MM.1S (cell line): ENCODE measurements at regions not wholly inside any gene's neighbourhood (a gene's known extent, or its start where the extent isn't known, plus 50 kb on each side); places are given as distances from the start of the nearest gene placed in this dataset.

Experiments used
- DNase-seq: peaks from one replicate; pipeline ENCODE4 v3.0.0-alpha.2; 2015
- H2AFZ ChIP-seq: fragments of 300-600 bp; sonication (generic); 2 replicates; pipeline ENCODE4 v1.6.0; 2016; ENCODE audit warnings: antibody characterized with exemption, low read length
- H3F3A ChIP-seq: fragments of 300-600 bp; sonication (generic); 2 replicates; pipeline ENCODE4 v1.6.1; 2016; ENCODE audit warnings: mild to moderate bottlenecking, antibody characterized with exemption, low read length, moderate library complexity, mixed read lengths; ENCODE audit not compliant: insufficient read depth
- H3K27ac ChIP-seq: fragments of 300-600 bp; sonication (generic); 2 replicates; pipeline ENCODE4 v1.5.1; 2016; ENCODE audit warnings: mild to moderate bottlenecking, low read length
- H3K27me3 ChIP-seq: fragments of 300-600 bp; sonication (generic); replicated peaks from 2 replicates; pipeline ENCODE4 v1.6.0; 2016; ENCODE audit warnings: low read length; ENCODE audit not compliant: insufficient read depth
- H3K36me3 ChIP-seq: fragments of 300-600 bp; sonication (generic); replicated peaks from 2 replicates; pipeline ENCODE4 v1.6.1; 2016; ENCODE audit warnings: mild to moderate bottlenecking, low read length, mixed read lengths; ENCODE audit not compliant: insufficient read depth
- H3K4me1 ChIP-seq: fragments of 300-600 bp; sonication (generic); 2 replicates; pipeline ENCODE4 v1.6.1; 2016; ENCODE audit warnings: low read length, mixed read lengths
- H3K4me2 ChIP-seq: fragments of 300-600 bp; sonication (generic); 2 replicates; pipeline ENCODE4 v1.6.0; 2016; ENCODE audit warnings: low read depth, low read length
- H3K4me3 ChIP-seq: fragments of 300-600 bp; sonication (generic); 2 replicates; pipeline ENCODE4 v1.5.1; 2016; ENCODE audit warnings: low read length, mixed read lengths
- H3K79me2 ChIP-seq: fragments of 300-600 bp; sonication (generic); 2 replicates; pipeline ENCODE4 v1.6.1; 2016; ENCODE audit warnings: mixed run types, low read length, mixed read lengths
- H3K9ac ChIP-seq: fragments of 300-600 bp; sonication (generic); 2 replicates; pipeline ENCODE4 v1.6.1; 2016; ENCODE audit warnings: low read length, mixed read lengths
- H3K9me2 ChIP-seq: fragments of 300-600 bp; sonication (generic); replicated peaks from 2 replicates; pipeline ENCODE4 v1.6.1; 2016; ENCODE audit warnings: mild to moderate bottlenecking, low read length, mixed read lengths; ENCODE audit not compliant: insufficient read depth
- H3K9me3 ChIP-seq: fragments of 300-600 bp; sonication (generic); replicated peaks from 2 replicates; pipeline ENCODE4 v1.6.1; 2016; ENCODE audit warnings: mild to moderate bottlenecking, low read length, mixed read lengths; ENCODE audit not compliant: insufficient read depth
- H4K20me1 ChIP-seq: fragments of 300-600 bp; sonication (generic); 2 replicates; pipeline ENCODE4 v1.6.1; 2016; ENCODE audit warnings: mild to moderate bottlenecking, low read length, moderate library complexity, mixed read lengths; ENCODE audit not compliant: insufficient read depth
- EZH2 ChIP-seq: fragments of 300-600 bp; sonication (generic); optimal IDR thresholded peaks from 2 replicates; pipeline ENCODE3; 2017; ENCODE audit warnings: low read depth, mild to moderate bottlenecking, antibody characterized with exemption, low read length, mixed read lengths
- EZH2phosphoT487 ChIP-seq: fragments of 300-600 bp; sonication (generic); IDR thresholded peaks from 2 replicates; pipeline ENCODE4 v1.6.1; 2018; ENCODE audit warnings: antibody characterized with exemption, low read length
- TF ChIP-seq, protein P1 (sequence below): fragments of 300-600 bp; sonication (generic); IDR thresholded peaks from 2 replicates; pipeline ENCODE4 v1.5.1; 2016; ENCODE audit warnings: antibody characterized with exemption, low read length, mixed read lengths

DNA sequence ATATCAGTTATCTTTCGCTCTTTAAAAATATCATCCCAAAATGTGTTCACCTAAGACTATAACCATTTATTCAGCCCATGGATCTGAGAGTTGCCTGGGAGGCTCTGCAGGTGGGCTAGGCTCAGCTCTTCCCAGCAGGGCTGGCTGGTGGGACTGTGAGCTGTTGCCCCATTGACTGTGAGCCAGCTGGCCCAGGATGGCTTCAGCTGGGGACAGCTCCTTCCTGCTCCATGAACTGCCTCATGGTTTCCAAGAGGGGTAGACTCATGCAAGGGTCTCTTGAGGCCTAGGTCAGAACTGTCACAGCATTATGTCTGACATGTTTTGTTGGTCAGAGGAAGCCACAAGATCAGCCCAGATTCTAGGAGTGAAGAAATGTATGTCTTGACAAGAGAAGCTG is 114.1 kb upstream of the E2F7 start:
- Histone ChIP-seq H3K4me3 (no peak overlapping the region), H3K27ac (no peak overlapping the region), H3K4me1 (no peaks in the 10 kb centered on the region), H3K79me2 (no peaks in the 10 kb centered on the region), H2AFZ (no peak overlapping the region), H3K36me3 (no peaks in the 10 kb centered on the region), H3K27me3 (no peaks in the 10 kb centered on the region), H3K9me2 (no peaks in the 10 kb centered on the region), H3K4me2 (no peak overlapping the region), H4K20me1 (no peaks in the 10 kb centered on the region), H3F3A (no peaks in the 10 kb centered on the region), H3K9me3 (no peaks in the 10 kb centered on the region), H3K9ac (no peak overlapping the region)
- TF ChIP-seq, protein P1, sequence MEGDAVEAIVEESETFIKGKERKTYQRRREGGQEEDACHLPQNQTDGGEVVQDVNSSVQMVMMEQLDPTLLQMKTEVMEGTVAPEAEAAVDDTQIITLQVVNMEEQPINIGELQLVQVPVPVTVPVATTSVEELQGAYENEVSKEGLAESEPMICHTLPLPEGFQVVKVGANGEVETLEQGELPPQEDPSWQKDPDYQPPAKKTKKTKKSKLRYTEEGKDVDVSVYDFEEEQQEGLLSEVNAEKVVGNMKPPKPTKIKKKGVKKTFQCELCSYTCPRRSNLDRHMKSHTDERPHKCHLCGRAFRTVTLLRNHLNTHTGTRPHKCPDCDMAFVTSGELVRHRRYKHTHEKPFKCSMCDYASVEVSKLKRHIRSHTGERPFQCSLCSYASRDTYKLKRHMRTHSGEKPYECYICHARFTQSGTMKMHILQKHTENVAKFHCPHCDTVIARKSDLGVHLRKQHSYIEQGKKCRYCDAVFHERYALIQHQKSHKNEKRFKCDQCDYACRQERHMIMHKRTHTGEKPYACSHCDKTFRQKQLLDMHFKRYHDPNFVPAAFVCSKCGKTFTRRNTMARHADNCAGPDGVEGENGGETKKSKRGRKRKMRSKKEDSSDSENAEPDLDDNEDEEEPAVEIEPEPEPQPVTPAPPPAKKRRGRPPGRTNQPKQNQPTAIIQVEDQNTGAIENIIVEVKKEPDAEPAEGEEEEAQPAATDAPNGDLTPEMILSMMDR = no peak
- TF ChIP-seq EZH2phosphoT487 (no peak), EZH2 (no peak)
- DNase-seq = no peak

DNA sequence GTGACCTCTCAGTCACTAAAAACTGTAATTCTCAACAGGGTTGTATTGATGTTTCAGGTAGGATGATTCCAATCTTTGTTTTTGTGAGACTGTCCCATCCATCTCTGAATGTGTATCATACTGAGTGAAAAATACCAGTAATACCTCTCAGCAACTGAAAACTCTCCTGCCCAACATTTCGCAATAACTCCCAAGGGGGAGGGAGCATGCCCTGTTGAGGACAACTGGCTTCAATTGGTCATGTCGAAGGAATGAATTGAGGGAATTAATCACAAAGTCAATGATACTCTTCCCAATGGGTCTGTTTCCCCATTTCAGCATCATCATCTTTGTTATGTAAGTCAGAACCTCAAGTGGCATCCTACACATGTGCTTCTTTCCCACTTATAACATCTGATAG is 102.4 kb upstream of the E2F7 start:
- H3K9me2 ChIP-seq = no peaks in the 10 kb centered on the region
- no peaks in the 10 kb centered on the region for H3K27me3 ChIP-seq
- H3F3A ChIP-seq = no peaks in the 10 kb centered on the region
- H3K9me3 ChIP-seq = no peaks in the 10 kb centered on the region
- no peak for TF ChIP-seq EZH2phosphoT487
- no peak for TF ChIP-seq EZH2
- TF ChIP-seq, protein P1 = no peak
- H3K4me3 ChIP-seq = no peak overlapping the region
- DNase-seq = no peak
- H2AFZ ChIP-seq = no peak overlapping the region
- no peak overlapping the region for H3K9ac ChIP-seq
- H3K4me1 ChIP-seq = no peaks in the 10 kb centered on the region
- H3K27ac ChIP-seq = no peak overlapping the region
- no peak overlapping the region for H3K4me2 ChIP-seq
- H3K79me2 ChIP-seq = no peaks in the 10 kb centered on the region
- H3K36me3 ChIP-seq = no peaks in the 10 kb centered on the region
- no peaks in the 10 kb centered on the region for H4K20me1 ChIP-seq

DNA sequence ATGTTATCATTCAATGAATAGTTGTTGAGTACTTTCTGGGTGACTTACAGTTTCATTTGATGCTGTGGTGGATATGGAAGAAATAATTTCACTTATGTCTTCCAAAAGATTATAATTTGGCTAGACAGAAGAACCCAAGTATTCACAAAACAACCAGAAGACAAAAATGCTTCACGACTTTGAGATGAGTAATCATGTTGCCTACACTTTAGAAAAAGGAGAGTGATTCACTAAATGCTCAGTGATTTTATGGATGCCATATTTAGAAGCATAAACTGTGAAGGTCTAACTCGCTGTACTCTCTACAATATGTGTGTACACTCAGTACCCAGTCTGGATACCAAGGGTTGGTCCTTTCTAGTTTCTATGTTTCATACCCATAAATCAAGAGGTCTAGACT is 101.3 kb upstream of the E2F7 start:
- no peak overlapping the region for H3K4me2 ChIP-seq

More for the DNA sequence above, 101.3 kb upstream of the E2F7 start:
- H3K36me3 ChIP-seq = no peaks in the 10 kb centered on the region
- TF ChIP-seq, protein P1 = no peak
- TF ChIP-seq EZH2phosphoT487 (no peak), EZH2 (no peak)
- H3K4me1 ChIP-seq = no peaks in the 10 kb centered on the region
- H2AFZ ChIP-seq = no peak overlapping the region
- H3K27me3 ChIP-seq = no peaks in the 10 kb centered on the region
- no peak overlapping the region for H3K27ac ChIP-seq
- no peaks in the 10 kb centered on the region for H3F3A ChIP-seq
- no peaks in the 10 kb centered on the region for H3K9me3 ChIP-seq
- no peaks in the 10 kb centered on the region for H3K9me2 ChIP-seq
- no peaks in the 10 kb centered on the region for H4K20me1 ChIP-seq
- DNase-seq = no peak
- H3K9ac ChIP-seq = no peak overlapping the region
- H3K79me2 ChIP-seq = no peaks in the 10 kb centered on the region
- H3K4me3 ChIP-seq = no peak overlapping the region
